Right forelimb (tissue), 1 donor: ENCODE measurements at regions not wholly inside any gene's neighbourhood (a gene's known extent, or its start where the extent isn't known, plus 50 kb on each side); places are given as distances from the start of the nearest gene placed in this dataset.
A peak's percentile ranks its signal among the peaks of the same experiment; 100 is the strongest.

Experiments
- DNase-seq: peaks from one replicate; pipeline ENCODE4 v3.0.0-alpha.2; 2018

- DNase-seq = no peak
These were observed 195.8 kb downstream of the SALL1 start for GRCh38 chr16:50955311-50955710.

- DNase-seq = no peak
These were observed 196.6 kb downstream of the SALL1 start for GRCh38 chr16:50954469-50954868.

- no peak for DNase-seq
These were observed 197.8 kb downstream of the SALL1 start for GRCh38 chr16:50953290-50953689.

GRCh38 chr16:50950955-50951354, 200.1 kb downstream of the SALL1 start:
- no peak for DNase-seq

GRCh38 chr16:50948268-50948930, 202.7 kb downstream of the SALL1 start:
- no peak for DNase-seq

- DNase-seq = peak; percentile 19
These were observed 203.2 kb downstream of the SALL1 start for GRCh38 chr16:50947826-50948225.

GRCh38 chr16:50946606-50947005, 204.5 kb downstream of the SALL1 start:
- DNase-seq = peak; percentile 5

GRCh38 chr16:50946098-50946497, 204.2 kb downstream of the CYLD start:
- DNase-seq = no peak

- no peak for DNase-seq
These were observed 203.3 kb downstream of the CYLD start for GRCh38 chr16:50945171-50945570.

- no peak for DNase-seq
These were observed 202.6 kb downstream of the CYLD start for GRCh38 chr16:50944436-50944835.

GRCh38 chr16:50944033-50944432, 202.1 kb downstream of the CYLD start:
- DNase-seq = no peak

- DNase-seq = peak; percentile 17
These were observed 200.3 kb downstream of the CYLD start for GRCh38 chr16:50942143-50942542.

GRCh38 chr16:50941681-50942080, 199.8 kb downstream of the CYLD start:
- no peak for DNase-seq

- peak; percentile 24 for DNase-seq
These were observed 198.5 kb downstream of the CYLD start for GRCh38 chr16:50940275-50940854.

GRCh38 chr16:50939356-50939755, 197.5 kb downstream of the CYLD start:
- DNase-seq = peak; percentile 6

GRCh38 chr16:50938932-50939331, 197.0 kb downstream of the CYLD start:
- peak; percentile 16 for DNase-seq

- no peak for DNase-seq
These were observed 191.4 kb downstream of the CYLD start for GRCh38 chr16:50933262-50933661.

- DNase-seq = no peak
These were observed 190.6 kb downstream of the CYLD start for GRCh38 chr16:50932348-50932935.

- DNase-seq = no peak
These were observed 186.2 kb downstream of the CYLD start for GRCh38 chr16:50928065-50928464.

- no peak for DNase-seq
These were observed 184.0 kb downstream of the CYLD start for GRCh38 chr16:50925758-50926357.

GRCh38 chr16:50924759-50925545, 183.1 kb downstream of the CYLD start:
- no peak for DNase-seq

GRCh38 chr16:50917950-50918703, 176.2 kb downstream of the CYLD start:
- no peak for DNase-seq
